ENCODE measurements at regions not wholly inside any gene's neighbourhood (a gene's known extent, or its start where the extent isn't known, plus 50 kb on each side); places are given as distances from the start of the nearest gene placed in this dataset.

- no peak for DNase-seq
These were observed 410.1 kb downstream of the TBC1D32 start for GRCh38 chr6:120924214-120924613.

DNA sequence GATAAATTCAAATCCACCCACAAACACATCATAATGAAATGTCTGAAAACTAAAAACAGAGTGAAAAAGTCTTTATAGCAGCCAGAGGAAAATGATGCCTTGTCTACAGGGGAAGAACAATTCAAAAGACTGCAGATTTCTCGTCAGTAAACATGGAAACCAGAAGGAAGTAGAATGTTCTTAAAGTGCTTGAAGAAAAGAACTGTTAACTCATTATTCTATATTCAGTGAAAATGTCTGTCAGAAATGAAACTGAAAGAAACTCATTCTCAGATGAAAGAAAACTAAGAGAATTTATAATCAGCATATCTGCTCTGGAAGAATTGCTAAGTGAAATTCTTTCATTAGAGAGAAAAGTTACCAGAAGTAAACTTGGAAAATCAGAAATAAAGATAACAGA lies 416.1 kb downstream of the TBC1D32 start:
- no peak for DNase-seq

GRCh38 chr6:120916844-120917243 lies 417.4 kb downstream of the TBC1D32 start:
- no peak for DNase-seq

- DNase-seq, result no peak
These were observed 420.8 kb downstream of the TBC1D32 start for GRCh38 chr6:120913486-120913885.

DNA sequence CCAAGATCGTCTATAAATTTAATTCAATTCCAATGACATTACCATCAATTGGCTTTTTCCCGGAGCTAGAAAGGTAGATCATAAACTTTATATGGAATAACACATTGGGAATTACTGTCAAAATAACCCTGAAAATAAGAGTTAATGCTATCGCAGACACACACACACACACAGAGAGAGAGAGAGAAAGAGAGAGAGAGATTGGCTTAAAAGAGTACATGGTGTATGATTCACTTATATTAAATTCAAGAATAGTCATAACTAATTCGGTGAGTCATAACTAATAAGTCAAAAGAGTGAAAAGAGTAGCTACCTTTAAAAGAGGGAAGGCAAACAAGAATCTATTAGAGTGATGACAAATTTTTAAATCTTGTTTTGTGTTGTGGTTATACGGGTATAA lies 425.5 kb downstream of the TBC1D32 start:
- no peak for DNase-seq

DNA sequence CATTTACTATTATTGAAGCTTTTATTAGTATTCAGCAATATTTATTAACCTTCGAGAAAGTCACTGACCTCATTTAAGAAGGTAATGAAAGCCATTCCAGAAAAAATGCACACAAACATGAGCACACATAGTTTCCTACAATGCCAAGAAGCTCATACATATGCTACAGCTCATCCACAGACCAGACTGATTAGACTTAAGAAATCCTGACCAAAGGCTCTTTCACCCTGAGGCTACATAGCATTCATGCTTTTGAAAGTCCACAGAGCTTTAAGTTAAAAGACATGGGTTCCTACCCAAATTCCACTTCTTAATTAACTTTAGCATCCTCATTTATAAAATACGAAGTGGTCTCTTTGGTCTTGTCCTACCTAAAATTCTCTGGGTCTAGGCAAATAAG lies 430.4 kb downstream of the TBC1D32 start:
- no peak for DNase-seq

DNA sequence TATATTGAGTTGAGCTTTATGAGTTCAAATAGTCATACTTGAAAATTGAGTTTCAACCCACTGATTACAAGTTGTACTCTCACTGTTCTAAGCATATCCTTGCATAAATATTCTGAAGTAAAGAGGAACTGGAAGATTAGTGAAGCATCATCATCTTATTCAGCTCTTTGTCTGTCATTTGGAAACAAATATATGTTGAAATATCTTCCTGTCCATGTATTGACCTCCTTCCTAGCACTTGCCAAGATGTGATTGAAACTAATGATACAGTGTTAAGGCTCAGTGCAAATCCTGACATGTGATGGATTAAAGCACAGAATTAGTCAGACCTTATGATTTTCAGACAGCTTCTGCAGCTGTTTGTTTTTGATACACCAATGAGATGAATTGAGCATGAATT lies 434.3 kb downstream of the TBC1D32 start:
- DNase-seq, result no peak

DNA sequence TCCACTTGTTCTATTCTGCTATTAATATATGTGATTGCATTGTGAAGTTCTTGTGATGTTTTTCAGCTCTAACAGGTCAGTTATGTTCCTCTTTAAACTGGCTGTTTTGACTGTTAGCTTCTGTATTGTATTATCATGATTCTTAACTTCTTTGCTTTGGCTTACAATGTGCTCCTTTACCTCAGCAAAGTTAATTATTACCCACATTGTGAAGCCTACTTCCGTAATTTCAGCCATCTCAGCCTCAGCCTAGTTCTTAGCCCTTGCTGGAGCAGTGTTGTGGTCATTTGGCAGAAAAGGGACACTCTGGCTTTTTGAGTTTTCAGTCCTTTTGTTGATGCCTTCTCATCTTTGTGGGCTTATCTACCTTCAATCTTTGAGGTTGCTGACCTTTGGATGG lies 440.2 kb downstream of the TBC1D32 start:
- DNase-seq, result no peak

- DNase-seq, result no peak
These were observed 457.3 kb downstream of the TBC1D32 start for GRCh38 chr6:120876931-120877330.

DNA sequence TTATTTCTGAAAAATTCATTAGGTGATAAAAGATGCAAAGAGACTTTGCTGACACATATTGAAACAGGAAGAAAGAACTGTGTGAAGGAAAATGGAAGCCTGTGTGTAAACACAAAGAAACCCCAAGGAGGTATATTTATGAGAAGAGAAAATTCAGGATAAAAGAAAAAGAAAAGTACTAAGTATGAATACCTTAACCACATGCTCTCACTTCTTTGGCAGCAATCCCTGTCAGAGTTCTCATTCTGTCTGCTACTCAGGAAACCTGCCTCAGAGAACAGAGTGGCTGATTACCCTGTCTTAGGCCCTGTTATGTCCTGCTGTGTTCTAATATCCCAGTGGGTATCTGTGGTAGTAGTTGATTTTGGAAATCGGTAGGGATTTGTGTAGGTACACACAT lies 457.9 kb downstream of the TBC1D32 start:
- no peak for DNase-seq

GRCh38 chr6:120875900-120876299 lies 458.4 kb downstream of the TBC1D32 start:
- no peak for DNase-seq

- DNase-seq, result no peak
These were observed 459.9 kb downstream of the TBC1D32 start for GRCh38 chr6:120874422-120874821.

GRCh38 chr6:120873125-120873865 lies 461.0 kb downstream of the TBC1D32 start:
- no peak for DNase-seq

DNA sequence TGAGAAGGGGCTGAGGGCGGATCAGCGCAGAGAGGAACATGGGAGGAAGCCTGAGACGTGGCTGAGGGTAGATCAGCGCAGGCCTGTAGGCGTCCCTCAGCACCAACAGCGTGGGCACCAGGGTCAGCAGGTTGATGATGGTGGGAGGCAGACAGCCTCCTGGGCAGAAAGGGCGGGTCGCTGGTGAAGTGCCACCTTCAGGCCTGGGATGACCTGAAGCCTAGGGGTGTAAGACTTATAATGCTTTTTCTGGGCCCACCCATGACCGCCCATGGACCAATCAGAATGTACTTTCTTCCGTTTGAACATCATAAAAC lies 462.1 kb downstream of the TBC1D32 start:
- DNase-seq, result no peak

DNA sequence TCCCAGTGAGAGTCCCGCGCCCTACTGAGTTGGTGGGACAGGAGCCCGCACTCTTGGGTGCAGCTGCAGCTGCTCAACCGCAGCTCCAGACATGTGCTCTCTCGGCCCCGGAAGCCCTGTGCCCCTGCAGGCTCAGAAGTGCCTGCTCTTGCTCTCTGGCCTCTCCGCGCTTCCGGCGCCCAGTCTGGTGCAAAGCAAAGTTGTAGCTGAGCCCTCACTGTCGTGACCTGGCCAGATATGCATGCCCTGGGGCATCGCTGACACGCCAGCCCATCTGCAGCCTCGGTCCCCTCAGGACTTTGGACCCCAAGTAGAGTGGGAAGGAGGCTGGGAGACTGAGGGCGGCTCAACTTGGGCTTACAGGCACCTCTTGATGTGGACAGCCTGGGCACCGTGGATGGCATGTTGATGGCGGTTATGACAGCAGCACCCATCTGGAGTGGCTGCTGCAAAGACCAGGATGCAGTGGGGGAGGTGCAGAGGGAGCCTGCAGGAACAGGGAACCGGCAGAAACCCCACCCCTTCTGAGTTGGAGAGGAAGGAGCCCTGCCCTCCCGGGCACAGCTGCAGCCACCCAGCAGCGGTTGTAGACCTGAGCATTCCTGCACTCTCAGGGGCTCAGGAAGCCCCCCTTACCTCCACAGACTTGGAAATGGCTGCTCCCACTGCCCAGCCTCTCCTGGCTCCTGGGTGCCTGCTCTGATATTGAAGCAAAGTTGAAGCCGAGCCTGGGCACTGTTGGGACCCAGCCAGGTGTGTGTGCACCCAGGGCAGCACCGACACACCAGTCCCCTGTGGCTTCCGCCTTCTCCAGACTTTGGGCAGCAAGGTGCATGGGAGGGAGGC lies 462.6 kb downstream of the TBC1D32 start:
- DNase-seq, result no peak

DNA sequence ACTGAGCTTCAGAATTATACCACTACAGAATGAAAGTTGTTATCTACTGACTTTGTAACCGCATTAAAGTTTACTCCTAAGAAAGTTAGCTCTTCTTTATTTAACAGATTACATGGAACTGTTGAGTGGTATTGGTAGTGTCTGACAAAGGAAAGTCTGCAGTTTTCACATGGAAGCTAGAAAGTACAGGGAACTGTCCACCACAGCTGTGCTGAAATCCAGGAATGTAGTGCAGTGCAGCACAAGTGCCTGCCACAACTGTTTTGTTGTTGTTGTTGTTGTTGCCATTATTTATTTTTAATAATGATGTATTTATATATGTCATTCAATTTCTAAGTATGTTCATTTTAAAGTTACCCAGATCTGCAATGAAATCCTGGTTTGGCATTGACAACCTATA lies 464.9 kb downstream of the TBC1D32 start:
- no peak for DNase-seq

- DNase-seq, result no peak
These were observed 476.9 kb downstream of the TBC1D32 start for GRCh38 chr6:120857422-120857821.

GRCh38 chr6:120854583-120854982 lies 479.7 kb downstream of the TBC1D32 start:
- no peak for DNase-seq

DNA sequence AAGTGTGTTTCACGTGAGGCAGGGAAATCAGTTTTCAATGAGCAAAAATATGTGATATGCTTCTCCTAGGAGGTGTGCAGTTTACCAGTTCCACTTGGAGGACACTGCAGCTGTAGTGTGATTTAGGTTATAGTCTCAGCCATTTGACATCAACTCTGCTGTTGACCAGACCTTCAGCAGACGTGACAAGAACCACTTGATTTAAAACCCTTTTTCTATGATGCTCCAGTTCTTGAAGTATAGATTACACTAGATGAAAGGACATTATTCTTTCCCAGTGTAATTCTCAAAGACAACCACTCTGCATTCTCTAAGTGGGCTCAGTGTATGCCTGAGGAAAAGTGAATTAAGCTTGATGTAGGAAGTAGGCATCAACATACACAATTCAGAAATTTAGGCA lies 480.8 kb downstream of the TBC1D32 start:
- DNase-seq, result no peak

DNA sequence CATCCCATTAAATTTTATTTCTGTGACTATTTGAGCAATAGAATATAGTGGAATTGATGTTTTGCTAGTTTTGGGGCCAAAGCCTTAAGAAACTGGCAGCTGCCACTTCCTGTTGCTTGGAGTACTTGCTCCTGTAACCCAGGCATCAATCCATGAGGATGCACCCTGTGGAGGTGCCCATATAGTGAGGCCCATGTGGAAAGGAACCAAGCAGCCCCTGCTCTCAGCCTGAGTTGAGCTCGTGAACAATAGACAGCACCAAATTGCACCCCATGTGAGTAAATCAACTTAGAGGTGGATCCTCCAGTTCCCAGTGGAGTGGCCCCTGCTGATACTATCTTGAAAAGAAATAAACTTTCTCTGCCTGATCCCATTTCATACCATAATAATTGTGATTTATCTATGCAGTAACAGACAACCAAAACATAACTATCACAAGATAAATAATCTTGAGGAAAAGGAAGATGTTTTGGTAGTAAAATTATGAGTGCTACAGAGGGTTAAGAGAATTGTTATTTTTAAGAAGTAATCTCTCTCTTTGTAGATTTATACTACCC lies 481.9 kb downstream of the TBC1D32 start:
- DNase-seq, result no peak

GRCh38 chr6:120826253-120826652 lies 508.0 kb downstream of the TBC1D32 start:
- no peak for DNase-seq

GRCh38 chr6:120816794-120817193 lies 517.5 kb downstream of the TBC1D32 start:
- no peak for DNase-seq

- no peak for DNase-seq
These were observed 529.0 kb downstream of the TBC1D32 start for GRCh38 chr6:120805276-120805675.

GRCh38 chr6:120804612-120805011 lies 529.7 kb downstream of the TBC1D32 start:
- no peak for DNase-seq

Data from CD4-positive, alpha-beta T cell treated with Interleukin-4 for 1 hour (primary cell).